ENCODE measurements at regions not wholly inside any gene's neighbourhood (a gene's known extent, or its start where the extent isn't known, plus 50 kb on each side); places are given as distances from the start of the nearest gene placed in this dataset.

- intact Hi-C loops (cut with micrococcal nuclease): no loop called here
- no peaks in the 10 kb centered on the region for H3K4me1 Mint-ChIP-seq
- ChIA-PET POLR2A (ENCODE audit: partially characterized antibody) (no interaction called here), CTCF (ENCODE audit: partially characterized antibody) (no interaction called here)
- peaks cover 0 to 14% (median 2%) of the 10 kb centered on the region in 8 donors for H3K9me3 Mint-ChIP-seq
- no peaks in the 10 kb centered on the region for H3K36me3 Mint-ChIP-seq
- Histone ChIP-seq H3K27ac (ENCODE audit: low read depth, low read length) (no peak overlapping the region), H3K4me1 (ENCODE audit: insufficient read depth, low read length) (no peaks in the 10 kb centered on the region), H3K9me3 (ENCODE audit: control insufficient read depth in 1 of 2, low read length in 2 of 2) (no peaks in the 10 kb centered on the region), H3K4me3 (ENCODE audit: low read length in 2 of 2) (no peak overlapping the region), H3K36me3 (ENCODE audit: insufficient read depth, low read length) (no peaks in the 10 kb centered on the region), H3K27me3 (ENCODE audit: insufficient read depth, low read length) (no peaks in the 10 kb centered on the region)
- DNase-seq: no peak
- H3K4me3 Mint-ChIP-seq: no peak overlapping the region
- no peaks in the 10 kb centered on the region for H3K27me3 Mint-ChIP-seq
- H3K27ac Mint-ChIP-seq: no peak overlapping the region
Observed at GRCh38 chr7:19304086-19304485, 158.9 kb upstream of the FERD3L start.

DNA sequence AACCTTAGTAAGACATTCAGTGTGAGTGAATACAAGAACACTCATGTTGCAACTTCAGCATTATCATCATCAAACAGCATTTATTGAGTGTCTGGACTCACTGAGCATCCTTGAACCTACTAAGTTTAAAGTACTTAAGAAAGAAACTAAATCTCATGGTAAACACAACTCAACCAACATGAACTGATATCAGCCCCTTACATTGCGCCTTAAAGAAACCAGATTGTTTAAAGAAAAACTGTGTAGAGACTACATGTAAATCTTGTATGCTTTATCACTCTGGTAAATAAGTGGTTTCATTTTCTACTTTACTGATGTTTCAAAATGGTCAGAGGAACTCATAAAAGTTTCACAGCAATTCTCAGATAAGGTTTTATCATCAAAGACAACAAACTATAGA lies 157.5 kb upstream of the FERD3L start:
- peaks cover 0 to 12% (median 2%) of the 10 kb centered on the region in 8 donors for H3K9me3 Mint-ChIP-seq
- H3K36me3 ChIP-seq (ENCODE audit: insufficient read depth, low read length): no peaks in the 10 kb centered on the region
- no peak overlapping the region for H3K4me3 Mint-ChIP-seq
- H3K4me1 ChIP-seq (ENCODE audit: insufficient read depth, low read length): no peaks in the 10 kb centered on the region
- ChIA-PET POLR2A (ENCODE audit: partially characterized antibody) (no interaction called here), CTCF (ENCODE audit: partially characterized antibody) (no interaction called here)
- no peaks in the 10 kb centered on the region for H3K36me3 Mint-ChIP-seq
- H3K4me1 Mint-ChIP-seq: no peaks in the 10 kb centered on the region
- no peak overlapping the region for H3K4me3 ChIP-seq (ENCODE audit: low read length in 2 of 2)
- intact Hi-C loops (cut with micrococcal nuclease): no loop called here
- no peaks in the 10 kb centered on the region for H3K27me3 ChIP-seq (ENCODE audit: insufficient read depth, low read length)
- H3K9me3 ChIP-seq (ENCODE audit: control insufficient read depth in 1 of 2, low read length in 2 of 2): no peaks in the 10 kb centered on the region
- H3K27me3 Mint-ChIP-seq: no peaks in the 10 kb centered on the region
- H3K27ac Mint-ChIP-seq: no peak overlapping the region
- no peak for DNase-seq
- no peak overlapping the region for H3K27ac ChIP-seq (ENCODE audit: low read depth, low read length)

GRCh38 chr7:19296617-19297016 lies 151.4 kb upstream of the FERD3L start:
- Histone ChIP-seq H3K4me3 (ENCODE audit: low read length in 2 of 2) (no peak overlapping the region), H3K36me3 (ENCODE audit: insufficient read depth, low read length) (no peaks in the 10 kb centered on the region), H3K27me3 (ENCODE audit: insufficient read depth, low read length) (no peaks in the 10 kb centered on the region), H3K9me3 (ENCODE audit: control insufficient read depth in 1 of 2, low read length in 2 of 2) (no peaks in the 10 kb centered on the region), H3K4me1 (ENCODE audit: insufficient read depth, low read length) (no peaks in the 10 kb centered on the region), H3K27ac (ENCODE audit: low read depth, low read length) (no peak overlapping the region)
- no peaks in the 10 kb centered on the region for H3K27me3 Mint-ChIP-seq
- H3K27ac Mint-ChIP-seq: no peak overlapping the region
- H3K4me3 Mint-ChIP-seq: no peak overlapping the region
- H3K36me3 Mint-ChIP-seq: no peaks in the 10 kb centered on the region
- intact Hi-C loops (cut with micrococcal nuclease): no loop called here
- H3K4me1 Mint-ChIP-seq: no peaks in the 10 kb centered on the region
- DNase-seq: no peak
- H3K9me3 Mint-ChIP-seq: peaks cover 0 to 11% (median 2%) of the 10 kb centered on the region in 8 donors
- ChIA-PET CTCF (ENCODE audit: partially characterized antibody) (no interaction called here), POLR2A (ENCODE audit: partially characterized antibody) (no interaction called here)

DNA sequence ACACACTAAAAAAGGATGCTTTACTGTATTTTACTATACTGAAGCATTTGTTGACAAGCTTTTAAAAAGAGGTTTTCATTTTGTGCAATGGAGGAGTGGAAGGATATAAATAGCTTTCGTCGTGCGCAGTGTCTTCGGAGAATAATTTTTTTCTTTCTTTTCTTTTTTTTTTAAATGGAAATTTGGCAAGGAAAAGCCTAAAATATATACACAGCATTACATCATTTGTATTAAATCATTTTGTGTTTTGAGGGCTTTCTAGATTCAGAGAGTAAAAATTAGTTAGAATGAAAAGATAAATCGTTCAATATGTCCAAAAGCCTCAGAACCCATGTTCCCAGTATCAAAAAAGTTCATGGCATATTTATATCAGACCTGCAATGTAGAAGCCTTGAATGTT lies 150.2 kb upstream of the FERD3L start:
- CTCF ChIA-PET (ENCODE audit: partially characterized antibody): no interaction called here

DNA sequence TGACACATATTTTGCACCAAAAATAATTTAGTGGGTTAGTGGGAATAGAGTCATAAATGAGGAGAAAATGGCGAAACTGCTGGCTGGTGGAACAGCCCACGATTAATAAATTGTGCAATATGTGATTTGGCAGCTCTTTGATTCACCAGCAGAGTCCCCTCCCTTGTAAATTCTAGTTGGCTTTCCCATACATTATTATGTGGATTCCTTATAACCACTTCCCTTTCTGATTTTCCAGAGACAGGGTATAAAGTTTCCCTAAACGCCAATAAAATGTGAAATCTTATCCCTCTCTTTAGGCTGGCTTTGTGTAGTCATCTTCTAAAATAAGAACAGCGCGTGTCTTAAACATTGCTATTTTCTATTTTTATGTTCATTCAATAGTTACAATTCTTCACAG lies 149.4 kb upstream of the FERD3L start:
- Histone ChIP-seq H3K9me3 (ENCODE audit: control insufficient read depth in 1 of 2, low read length in 2 of 2) (no peaks in the 10 kb centered on the region), H3K27me3 (ENCODE audit: insufficient read depth, low read length) (no peaks in the 10 kb centered on the region), H3K4me3 (ENCODE audit: low read length in 2 of 2) (no peak overlapping the region), H3K36me3 (ENCODE audit: insufficient read depth, low read length) (no peaks in the 10 kb centered on the region), H3K27ac (ENCODE audit: low read depth, low read length) (no peak overlapping the region), H3K4me1 (ENCODE audit: insufficient read depth, low read length) (no peaks in the 10 kb centered on the region)
- ChIA-PET POLR2A (ENCODE audit: partially characterized antibody) (no interaction called here), CTCF (ENCODE audit: partially characterized antibody) (no interaction called here)
- no peaks in the 10 kb centered on the region for H3K4me1 Mint-ChIP-seq
- no peak overlapping the region for H3K27ac Mint-ChIP-seq
- no peaks in the 10 kb centered on the region for H3K36me3 Mint-ChIP-seq
- DNase-seq: no peak
- no peak overlapping the region for H3K4me3 Mint-ChIP-seq
- peaks cover 0 to 13% (median 4%) of the 10 kb centered on the region in 8 donors for H3K9me3 Mint-ChIP-seq
- no peaks in the 10 kb centered on the region for H3K27me3 Mint-ChIP-seq
- intact Hi-C loops (cut with micrococcal nuclease): no loop called here

More for the DNA sequence above, 150.2 kb upstream of the FERD3L start:
- intact Hi-C loops (cut with micrococcal nuclease): no loop called here
- Mint-ChIP-seq H3K36me3 (no peaks in the 10 kb centered on the region), H3K4me3 (no peak overlapping the region), H3K27me3 (no peaks in the 10 kb centered on the region), H3K4me1 (no peaks in the 10 kb centered on the region), H3K27ac (no peak overlapping the region), H3K9me3 (peaks cover 0 to 13% (median 4%) of the 10 kb centered on the region in 8 donors)
- Histone ChIP-seq H3K36me3 (ENCODE audit: insufficient read depth, low read length) (no peaks in the 10 kb centered on the region), H3K27ac (ENCODE audit: low read depth, low read length) (no peak overlapping the region), H3K27me3 (ENCODE audit: insufficient read depth, low read length) (no peaks in the 10 kb centered on the region), H3K4me1 (ENCODE audit: insufficient read depth, low read length) (no peaks in the 10 kb centered on the region), H3K9me3 (ENCODE audit: control insufficient read depth in 1 of 2, low read length in 2 of 2) (no peaks in the 10 kb centered on the region), H3K4me3 (ENCODE audit: low read length in 2 of 2) (no peak overlapping the region)
- POLR2A ChIA-PET (ENCODE audit: partially characterized antibody): no interaction called here
- no peak for DNase-seq

DNA sequence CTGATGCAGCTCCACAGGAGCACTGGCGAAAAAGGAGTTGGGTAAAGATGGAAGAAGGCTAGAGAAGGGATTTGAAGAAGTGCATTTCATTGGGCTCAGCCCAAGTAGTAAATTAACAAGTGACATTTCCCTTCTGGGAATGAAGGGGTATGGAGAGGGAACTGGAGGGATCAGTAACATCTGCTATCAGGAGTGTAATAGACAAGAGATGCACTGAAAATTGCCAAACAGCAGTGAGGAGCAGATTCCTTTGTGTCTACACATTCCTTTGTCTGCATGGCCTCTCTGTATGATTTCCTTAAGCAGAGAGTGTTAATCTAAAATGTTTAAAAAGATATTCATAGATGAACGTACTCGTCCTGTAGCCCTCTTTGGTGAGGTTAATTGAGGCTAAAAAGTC lies 148.2 kb upstream of the FERD3L start:
- POLR2A ChIA-PET (ENCODE audit: partially characterized antibody): no interaction called here
- no peak overlapping the region for H3K4me3 Mint-ChIP-seq
- Histone ChIP-seq H3K4me1 (ENCODE audit: insufficient read depth, low read length) (no peaks in the 10 kb centered on the region), H3K36me3 (ENCODE audit: insufficient read depth, low read length) (no peaks in the 10 kb centered on the region), H3K4me3 (ENCODE audit: low read length in 2 of 2) (no peak overlapping the region), H3K27me3 (ENCODE audit: insufficient read depth, low read length) (no peaks in the 10 kb centered on the region), H3K9me3 (ENCODE audit: control insufficient read depth in 1 of 2, low read length in 2 of 2) (no peaks in the 10 kb centered on the region), H3K27ac (ENCODE audit: low read depth, low read length) (no peak overlapping the region)
- no peaks in the 10 kb centered on the region for H3K27me3 Mint-ChIP-seq
- no peak overlapping the region for H3K27ac Mint-ChIP-seq
- intact Hi-C loops (cut with micrococcal nuclease): no loop called here
- no peaks in the 10 kb centered on the region for H3K36me3 Mint-ChIP-seq
- peaks cover 0 to 13% (median 4%) of the 10 kb centered on the region in 8 donors for H3K9me3 Mint-ChIP-seq
- no peaks in the 10 kb centered on the region for H3K4me1 Mint-ChIP-seq
- CTCF ChIA-PET (ENCODE audit: partially characterized antibody): no interaction called here
- DNase-seq: no peak

DNA sequence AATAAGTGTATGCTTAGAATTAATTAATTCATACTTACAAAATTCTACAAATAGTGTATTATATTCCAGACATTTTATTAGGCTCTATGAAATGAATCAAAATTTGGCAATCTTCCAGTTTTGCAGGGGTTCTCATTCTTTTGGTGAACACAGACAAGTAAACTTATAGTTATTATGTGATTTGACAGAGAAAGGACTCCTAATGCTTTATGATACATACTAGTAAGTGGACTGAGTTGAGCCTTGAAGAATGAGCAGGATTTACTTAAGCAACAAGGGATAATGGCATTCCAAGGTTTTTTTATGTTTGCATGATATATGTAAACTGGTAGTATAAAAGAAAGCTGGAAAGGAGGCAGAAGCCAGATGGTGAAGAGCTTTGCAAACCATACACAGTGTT lies 145.7 kb upstream of the FERD3L start:
- H3K27ac ChIP-seq (ENCODE audit: low read depth, low read length): no peak overlapping the region
- no peaks in the 10 kb centered on the region for H3K27me3 ChIP-seq (ENCODE audit: insufficient read depth, low read length)
- no peaks in the 10 kb centered on the region for H3K4me1 ChIP-seq (ENCODE audit: insufficient read depth, low read length)
- H3K36me3 Mint-ChIP-seq: no peaks in the 10 kb centered on the region
- peaks cover 0 to 11% (median 2%) of the 10 kb centered on the region in 8 donors for H3K9me3 Mint-ChIP-seq
- no peak overlapping the region for H3K27ac Mint-ChIP-seq
- no peaks in the 10 kb centered on the region for H3K27me3 Mint-ChIP-seq
- H3K4me1 Mint-ChIP-seq: no peaks in the 10 kb centered on the region
- no peak for DNase-seq
- no peaks in the 10 kb centered on the region for H3K36me3 ChIP-seq (ENCODE audit: insufficient read depth, low read length)
- H3K4me3 ChIP-seq (ENCODE audit: low read length in 2 of 2): no peak overlapping the region
- ChIA-PET CTCF (ENCODE audit: partially characterized antibody) (no interaction called here), POLR2A (ENCODE audit: partially characterized antibody) (no interaction called here)
- H3K4me3 Mint-ChIP-seq: no peak overlapping the region
- no peaks in the 10 kb centered on the region for H3K9me3 ChIP-seq (ENCODE audit: control insufficient read depth in 1 of 2, low read length in 2 of 2)
- intact Hi-C loops (cut with micrococcal nuclease): no loop called here

GRCh38 chr7:19290066-19290465 lies 144.8 kb upstream of the FERD3L start:
- Histone ChIP-seq H3K27ac (ENCODE audit: low read depth, low read length) (no peak overlapping the region), H3K9me3 (ENCODE audit: control insufficient read depth in 1 of 2, low read length in 2 of 2) (no peaks in the 10 kb centered on the region), H3K4me3 (ENCODE audit: low read length in 2 of 2) (no peak overlapping the region), H3K4me1 (ENCODE audit: insufficient read depth, low read length) (no peaks in the 10 kb centered on the region), H3K36me3 (ENCODE audit: insufficient read depth, low read length) (no peaks in the 10 kb centered on the region), H3K27me3 (ENCODE audit: insufficient read depth, low read length) (no peaks in the 10 kb centered on the region)
- peaks cover 0 to 9% (median 1%) of the 10 kb centered on the region in 8 donors for H3K9me3 Mint-ChIP-seq
- no peaks in the 10 kb centered on the region for H3K36me3 Mint-ChIP-seq
- CTCF ChIA-PET (ENCODE audit: partially characterized antibody): no interaction called here
- no peaks in the 10 kb centered on the region for H3K27me3 Mint-ChIP-seq
- DNase-seq: no peak
- no peaks in the 10 kb centered on the region for H3K4me1 Mint-ChIP-seq
- intact Hi-C loops (cut with micrococcal nuclease): no loop called here
- no peak overlapping the region for H3K27ac Mint-ChIP-seq
- H3K4me3 Mint-ChIP-seq: no peak overlapping the region
- POLR2A ChIA-PET (ENCODE audit: partially characterized antibody): no interaction called here
